AG09319 (cell line): ENCODE measurements at regions not wholly inside any gene's neighbourhood (a gene's known extent, or its start where the extent isn't known, plus 50 kb on each side); places are given as distances from the start of the nearest gene placed in this dataset.
A peak's percentile ranks its signal among the peaks of the same experiment; 100 is the strongest.

ENCODE experiments used
- DNase-seq: peaks from one replicate; pipeline ENCODE4 v3.0.0-alpha.2; 2010; ENCODE audit warnings: low read depth; ENCODE audit errors: extremely low read depth
- TF ChIP-seq, protein P1 (sequence below): IDR thresholded peaks from 2 replicates; pipeline ENCODE4 v1.5.1; 2011; ENCODE audit warnings: low read depth, mild to moderate bottlenecking, inconsistent platforms, low read length, moderate library complexity

DNA sequence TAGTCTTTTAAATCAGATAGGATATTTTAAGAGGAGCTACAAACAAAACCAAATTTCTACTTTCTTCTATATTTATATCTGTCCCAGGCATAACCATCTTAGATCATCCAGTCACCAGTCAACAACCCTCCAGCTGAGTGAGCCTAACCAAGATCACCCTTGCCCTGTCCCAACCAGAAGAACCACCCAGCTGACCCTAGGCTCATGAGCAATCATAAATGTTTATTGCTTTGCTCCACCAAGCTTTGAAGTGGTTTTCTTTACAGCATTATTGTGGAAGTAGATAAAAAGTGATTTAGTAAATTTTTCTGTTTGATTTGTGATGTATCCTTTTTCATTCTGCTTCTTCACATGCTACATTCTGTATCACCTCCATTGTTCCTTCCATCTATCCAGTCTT, 167.2 kb upstream of the PIEZO2 start:
- TF ChIP-seq, protein P1, sequence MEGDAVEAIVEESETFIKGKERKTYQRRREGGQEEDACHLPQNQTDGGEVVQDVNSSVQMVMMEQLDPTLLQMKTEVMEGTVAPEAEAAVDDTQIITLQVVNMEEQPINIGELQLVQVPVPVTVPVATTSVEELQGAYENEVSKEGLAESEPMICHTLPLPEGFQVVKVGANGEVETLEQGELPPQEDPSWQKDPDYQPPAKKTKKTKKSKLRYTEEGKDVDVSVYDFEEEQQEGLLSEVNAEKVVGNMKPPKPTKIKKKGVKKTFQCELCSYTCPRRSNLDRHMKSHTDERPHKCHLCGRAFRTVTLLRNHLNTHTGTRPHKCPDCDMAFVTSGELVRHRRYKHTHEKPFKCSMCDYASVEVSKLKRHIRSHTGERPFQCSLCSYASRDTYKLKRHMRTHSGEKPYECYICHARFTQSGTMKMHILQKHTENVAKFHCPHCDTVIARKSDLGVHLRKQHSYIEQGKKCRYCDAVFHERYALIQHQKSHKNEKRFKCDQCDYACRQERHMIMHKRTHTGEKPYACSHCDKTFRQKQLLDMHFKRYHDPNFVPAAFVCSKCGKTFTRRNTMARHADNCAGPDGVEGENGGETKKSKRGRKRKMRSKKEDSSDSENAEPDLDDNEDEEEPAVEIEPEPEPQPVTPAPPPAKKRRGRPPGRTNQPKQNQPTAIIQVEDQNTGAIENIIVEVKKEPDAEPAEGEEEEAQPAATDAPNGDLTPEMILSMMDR = no peak
- no peak for DNase-seq

GRCh38 chr18:11310476-11311086, 161.2 kb upstream of the PIEZO2 start:
- no peak for DNase-seq
- TF ChIP-seq, protein P1 = peak; percentile 92

- DNase-seq = no peak
- TF ChIP-seq, protein P1 = peak; percentile 32
Observed at GRCh38 chr18:11309172-11309571, 159.8 kb upstream of the PIEZO2 start.

- TF ChIP-seq, protein P1 = no peak
- no peak for DNase-seq
Observed at GRCh38 chr18:11308499-11308898, 159.1 kb upstream of the PIEZO2 start.

- no peak for DNase-seq
- TF ChIP-seq, protein P1 = no peak
Observed at GRCh38 chr18:11307716-11308115, 158.3 kb upstream of the PIEZO2 start.

- no peak for DNase-seq
- TF ChIP-seq, protein P1 = no peak
Observed at GRCh38 chr18:11305507-11305906, 156.1 kb upstream of the PIEZO2 start.

DNA sequence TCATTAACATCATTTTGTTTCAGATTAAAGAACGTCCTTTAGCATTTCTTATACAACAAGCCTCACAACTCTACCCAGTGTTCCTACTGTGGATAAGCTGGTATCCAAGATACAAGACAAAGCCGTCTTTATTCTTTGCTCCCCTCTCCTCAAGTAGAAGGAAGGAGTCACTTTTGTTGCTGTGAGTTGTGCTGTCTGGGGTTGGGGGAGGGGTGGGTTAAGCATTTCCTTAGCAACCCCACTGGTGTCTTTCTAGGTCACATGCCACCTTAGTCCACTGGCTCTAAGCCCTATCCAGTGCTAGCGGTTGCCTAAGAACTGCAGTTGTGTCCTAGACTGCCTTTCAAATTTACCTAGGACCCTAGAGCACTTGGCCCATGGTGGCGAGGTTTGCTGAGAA, 155.6 kb upstream of the PIEZO2 start:
- no peak for DNase-seq
- TF ChIP-seq, protein P1 = no peak
